GM12892 (cell line): ENCODE measurements at regions not wholly inside any gene's neighbourhood (a gene's known extent, or its start where the extent isn't known, plus 50 kb on each side); places are given as distances from the start of the nearest gene placed in this dataset.

Source experiments
- POLR2A ChIP-seq: IDR thresholded peaks from 2 replicates; pipeline ENCODE4 v1.6.1; 2011; ENCODE audit warnings: low read depth, low read length, control low read depth
- POLR2AphosphoS5 ChIP-seq: IDR thresholded peaks from 2 replicates; pipeline ENCODE4 v1.6.1; 2011; ENCODE audit warnings: low read depth, low read length, control low read depth
- TAF1 ChIP-seq: IDR thresholded peaks from 2 replicates; pipeline ENCODE4 v1.6.1; 2011; ENCODE audit warnings: low read depth, mild to moderate bottlenecking, control low read depth, low read length, borderline replicate concordance

DNA sequence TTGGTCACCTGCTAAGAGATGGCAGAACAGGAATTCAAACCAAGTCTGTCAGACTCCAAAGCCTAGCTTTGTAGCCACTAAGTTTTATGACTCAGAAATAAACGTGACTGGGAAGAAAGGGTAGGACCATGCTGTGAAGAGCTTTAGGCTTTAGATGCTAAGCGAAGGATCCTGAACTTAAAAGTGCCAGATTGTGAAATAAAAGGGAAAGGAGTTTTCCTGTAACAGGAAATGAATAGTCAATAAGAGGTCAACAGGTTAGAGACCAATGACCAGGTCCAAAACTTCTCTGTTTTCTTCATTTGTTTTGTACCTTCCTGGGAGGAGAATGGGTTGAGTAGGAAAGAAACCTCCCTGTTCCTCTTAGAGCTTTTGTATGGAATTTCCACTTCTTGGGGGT is 98.8 kb upstream of the EOLA2 start:
- TF ChIP-seq TAF1 (no peak), POLR2A (no peak), POLR2AphosphoS5 (no peak)
